Effector memory CD8-positive, alpha-beta T cell (primary cell): ENCODE measurements at regions not wholly inside any gene's neighbourhood (a gene's known extent, or its start where the extent isn't known, plus 50 kb on each side); places are given as distances from the start of the nearest gene placed in this dataset.

Experiments used
- ATAC-seq: fragments of 150-1000 bp; cut with Tn5 transposase; replicated peaks from 2 replicates; pipeline ENCODE4 v1.10.0; 2021; ENCODE audit warnings: mild to moderate bottlenecking, moderate library complexity
- DNase-seq, 3 experiments: peaks; one replicate each; pipeline ENCODE4 v3.0.0; 2021
- H3K27ac Mint-ChIP-seq, 2 donors: one replicate each; pipeline ENCODE4 v1.8.0; 2022; ENCODE audit warnings: mild to moderate bottlenecking in 2 of 2, mixed read lengths in 2 of 2, moderate library complexity in 2 of 2
- H3K27me3 Mint-ChIP-seq, 2 donors: one replicate each; pipeline ENCODE4 v1.8.0; 2022; ENCODE audit warnings: mixed read lengths in 2 of 2
- H3K36me3 Mint-ChIP-seq: one replicate; pipeline ENCODE4 v1.8.0; 2022; ENCODE audit warnings: mild to moderate bottlenecking, moderate library complexity, mixed read lengths; ENCODE audit not compliant: insufficient read depth
- H3K4me1 Mint-ChIP-seq, 2 donors: one replicate each; pipeline ENCODE4 v1.8.0; 2022; ENCODE audit warnings: low read depth in 2 of 2, mixed read lengths in 2 of 2
- H3K4me3 Mint-ChIP-seq, 2 donors: one replicate each; pipeline ENCODE4 v1.8.0; 2022; ENCODE audit warnings: mild to moderate bottlenecking in 2 of 2, mixed read lengths in 2 of 2, moderate library complexity in 2 of 2
- H3K9me3 Mint-ChIP-seq, 2 donors: one replicate each; pipeline ENCODE4 v1.8.0; 2022; ENCODE audit warnings: mixed read lengths in 2 of 2

DNA sequence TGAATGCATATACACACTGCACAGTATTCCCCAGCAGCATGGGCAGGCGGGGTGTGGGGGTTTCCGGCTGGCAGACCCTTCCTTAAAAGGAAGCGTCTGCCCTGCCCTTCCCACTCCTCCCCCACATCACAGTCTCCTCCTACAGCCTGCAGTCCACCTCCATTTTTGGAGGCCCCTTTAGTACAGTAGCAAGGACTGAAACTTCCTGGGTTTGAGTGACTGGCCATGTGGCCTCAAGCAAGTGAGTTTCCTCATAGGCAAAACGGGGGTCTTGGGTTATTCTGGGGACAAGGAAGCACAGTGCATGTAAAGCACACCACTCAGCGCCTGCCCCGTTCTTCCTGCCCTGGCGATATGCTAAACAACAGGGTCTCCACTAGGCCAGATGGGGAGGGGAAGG lies 62.1 kb upstream of the COL13A1 start:
- ATAC-seq, result no peak
- no peak overlapping the region for H3K4me3 Mint-ChIP-seq

DNA sequence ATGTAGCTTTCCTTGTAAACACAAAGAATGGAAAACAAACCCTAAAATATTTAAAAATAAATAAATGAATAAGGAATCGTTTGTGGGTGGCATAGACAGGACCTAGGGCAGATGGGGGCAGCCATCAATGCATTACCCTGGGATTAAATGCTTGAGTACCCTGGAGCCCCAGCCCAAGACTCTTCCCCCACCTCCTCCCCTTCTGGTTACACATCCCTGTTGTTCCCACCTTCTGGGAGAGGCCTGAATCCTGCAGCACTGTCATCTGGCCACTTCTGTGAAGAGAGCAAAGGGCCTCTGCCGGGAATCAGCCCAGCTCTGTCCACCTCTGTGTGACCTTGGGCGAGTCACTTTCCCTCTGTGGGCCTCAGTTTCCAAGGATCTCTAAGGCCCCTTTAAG lies 61.6 kb upstream of the COL13A1 start:
- H3K4me3 Mint-ChIP-seq, result no peak overlapping the region
- H3K36me3 Mint-ChIP-seq, result no peaks in the 10 kb centered on the region
- ATAC-seq, result no peak
- no peaks in the 10 kb centered on the region for H3K4me1 Mint-ChIP-seq
- H3K9me3 Mint-ChIP-seq, result no peaks in the 10 kb centered on the region
- H3K27ac Mint-ChIP-seq, result no peak overlapping the region
- no peak for DNase-seq
- peaks cover 38 to 52% of the 10 kb centered on the region in 2 donors for H3K27me3 Mint-ChIP-seq

More for the DNA sequence above, 62.1 kb upstream of the COL13A1 start:
- Mint-ChIP-seq H3K27me3 (peaks cover 33 to 51% of the 10 kb centered on the region in 2 donors), H3K4me1 (peaks cover 3 to 4% of the 10 kb centered on the region in 2 donors), H3K9me3 (no peaks in the 10 kb centered on the region), H3K36me3 (no peaks in the 10 kb centered on the region), H3K27ac (no peak overlapping the region)
- no peak for DNase-seq

DNA sequence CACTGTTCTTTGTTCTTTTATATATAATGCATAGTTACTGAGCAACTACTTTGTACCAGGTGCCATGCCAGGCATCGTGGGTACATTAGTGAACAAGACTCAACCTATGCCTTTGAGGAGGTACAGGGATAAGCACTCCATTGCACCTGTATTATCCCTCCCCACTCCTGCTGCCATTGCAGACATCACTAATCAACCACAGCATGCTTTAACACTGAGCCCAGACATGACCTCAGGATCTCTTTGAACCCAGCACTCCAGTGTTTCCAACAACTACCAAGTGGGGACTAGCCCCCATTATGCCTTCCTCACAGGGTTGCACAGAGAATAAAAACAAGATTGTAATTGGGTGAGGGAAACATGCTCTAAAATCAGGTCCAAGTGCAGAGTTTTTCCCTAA lies 60.5 kb upstream of the COL13A1 start:
- no peaks in the 10 kb centered on the region for H3K9me3 Mint-ChIP-seq
- no peak for ATAC-seq
- no peak overlapping the region for H3K27ac Mint-ChIP-seq
- H3K4me1 Mint-ChIP-seq, result no peaks in the 10 kb centered on the region
- peaks cover 46 to 63% of the 10 kb centered on the region in 2 donors for H3K27me3 Mint-ChIP-seq
- H3K36me3 Mint-ChIP-seq, result no peaks in the 10 kb centered on the region
- H3K4me3 Mint-ChIP-seq, result no peak overlapping the region
- DNase-seq, result no peak

DNA sequence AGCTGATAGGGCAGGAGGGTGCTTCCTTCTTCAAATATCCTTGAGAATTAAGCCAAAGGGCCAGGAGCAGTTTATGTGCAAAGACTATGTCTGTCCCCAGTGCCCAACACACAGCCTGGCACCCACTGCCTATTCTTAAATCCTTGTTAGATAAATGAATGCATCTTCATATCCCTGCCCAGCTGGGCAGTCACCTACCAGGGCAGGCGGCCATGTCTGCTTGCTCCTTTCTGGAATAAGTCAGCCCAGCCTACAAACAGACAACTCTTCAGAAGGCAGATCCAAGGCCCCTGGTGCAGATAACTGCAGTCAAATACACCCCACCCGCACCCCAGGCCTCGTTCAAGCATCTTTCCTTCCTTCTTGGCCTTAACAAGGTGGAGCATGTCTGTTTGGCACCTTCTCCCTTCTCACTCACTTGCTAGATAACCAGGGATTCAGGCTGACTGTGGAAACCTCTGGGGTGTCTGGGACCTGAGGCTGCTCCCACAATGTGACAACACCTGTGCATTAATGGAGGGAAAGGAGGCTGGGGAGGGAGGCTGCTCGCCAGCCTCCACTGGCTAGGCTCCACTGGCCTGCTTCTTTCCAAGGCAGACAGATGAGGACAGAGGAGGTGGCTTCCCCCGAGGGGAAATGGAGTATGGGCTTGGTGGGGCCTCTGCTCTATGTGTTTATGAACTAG lies 59.9 kb upstream of the COL13A1 start:
- no peaks in the 10 kb centered on the region for H3K36me3 Mint-ChIP-seq
- H3K27me3 Mint-ChIP-seq, result peaks cover 50 to 69% of the 10 kb centered on the region in 2 donors
- H3K4me1 Mint-ChIP-seq, result no peaks in the 10 kb centered on the region
- H3K27ac Mint-ChIP-seq, result no peak overlapping the region
- H3K9me3 Mint-ChIP-seq, result no peaks in the 10 kb centered on the region
- H3K4me3 Mint-ChIP-seq, result no peak overlapping the region
- ATAC-seq (no peak), DNase-seq (no peak)

DNA sequence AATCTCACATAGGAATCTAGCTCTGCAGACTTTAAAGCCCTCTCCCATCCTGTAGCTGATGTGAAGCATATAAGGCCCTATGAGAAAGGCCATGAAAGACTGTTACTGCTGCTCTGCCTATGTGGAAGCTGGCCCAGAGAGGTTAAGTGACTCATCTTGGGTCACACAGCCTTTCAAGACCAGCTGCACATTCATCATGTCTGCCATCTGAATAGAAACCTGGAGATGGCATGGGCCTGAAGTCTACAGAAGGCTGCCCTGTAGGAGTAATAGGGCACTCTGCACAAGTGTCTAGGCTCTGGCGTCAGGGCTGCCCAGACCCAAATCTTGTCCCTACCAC lies 59.4 kb upstream of the COL13A1 start:
- Mint-ChIP-seq H3K27me3 (peaks cover 53 to 68% of the 10 kb centered on the region in 2 donors), H3K4me3 (no peak overlapping the region), H3K36me3 (no peaks in the 10 kb centered on the region), H3K4me1 (no peaks in the 10 kb centered on the region), H3K9me3 (no peaks in the 10 kb centered on the region), H3K27ac (no peak overlapping the region)
- DNase-seq, result no peak
- no peak for ATAC-seq

DNA sequence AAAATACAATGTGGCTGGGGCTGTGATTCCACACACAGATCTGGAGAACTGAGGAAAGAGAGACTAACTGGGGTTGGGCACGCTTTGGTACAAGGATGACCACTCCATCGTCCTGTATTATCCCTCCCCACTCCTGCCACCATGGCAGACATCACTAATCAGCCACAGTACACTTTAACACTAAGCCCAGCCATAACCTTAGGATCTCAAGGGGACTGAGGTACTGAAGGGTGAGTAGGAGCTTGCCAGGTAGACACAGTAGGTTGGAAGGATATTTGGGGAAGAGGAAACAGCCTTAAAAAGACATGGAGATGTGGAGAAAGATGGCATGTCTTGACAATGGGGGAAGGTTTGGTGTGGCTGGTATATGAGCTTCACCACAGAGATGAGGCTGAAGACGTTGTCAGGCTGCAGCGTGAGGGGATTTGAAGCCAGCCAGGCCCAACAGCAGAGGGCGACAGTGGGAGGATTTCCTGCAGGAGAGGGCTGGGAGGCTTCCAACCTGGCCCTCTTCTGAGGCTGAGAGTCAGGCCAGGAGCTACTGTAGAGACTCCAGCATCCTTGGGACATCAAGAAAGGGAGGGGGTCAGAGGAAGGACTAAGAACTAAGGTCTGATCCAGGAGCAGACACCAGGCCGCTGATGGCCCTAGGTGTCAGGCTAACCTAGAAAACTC lies 58.6 kb upstream of the COL13A1 start:
- no peak for ATAC-seq
- Mint-ChIP-seq H3K9me3 (no peaks in the 10 kb centered on the region), H3K4me3 (no peak overlapping the region), H3K36me3 (no peaks in the 10 kb centered on the region), H3K4me1 (no peaks in the 10 kb centered on the region), H3K27me3 (peaks cover 53 to 64% of the 10 kb centered on the region in 2 donors), H3K27ac (no peak overlapping the region)
- DNase-seq, result no peak

DNA sequence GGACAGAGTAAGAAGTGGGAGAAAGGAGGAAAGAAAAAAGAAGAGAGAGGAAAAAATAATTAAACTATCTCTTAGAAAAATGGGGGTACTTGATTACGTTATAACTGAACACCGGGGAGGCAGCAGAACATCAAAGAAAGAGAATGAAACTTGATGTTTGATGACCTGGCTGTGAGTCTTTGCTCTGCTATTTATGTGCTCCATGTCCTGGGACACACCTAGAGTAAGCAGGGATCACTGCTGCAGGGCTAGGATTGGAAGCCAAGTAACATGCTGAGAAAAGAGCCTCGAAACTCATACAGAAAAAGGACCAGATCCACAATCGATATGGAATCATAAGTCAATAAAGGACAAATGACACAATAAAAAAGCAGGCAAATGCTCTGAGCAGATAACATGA lies 56.7 kb upstream of the COL13A1 start:
- no peak for ATAC-seq
- Mint-ChIP-seq H3K27me3 (peaks cover 66 to 81% of the 10 kb centered on the region in 2 donors), H3K4me3 (no peak overlapping the region), H3K9me3 (no peaks in the 10 kb centered on the region), H3K4me1 (no peaks in the 10 kb centered on the region), H3K27ac (no peak overlapping the region), H3K36me3 (no peaks in the 10 kb centered on the region)
- DNase-seq, result no peak

DNA sequence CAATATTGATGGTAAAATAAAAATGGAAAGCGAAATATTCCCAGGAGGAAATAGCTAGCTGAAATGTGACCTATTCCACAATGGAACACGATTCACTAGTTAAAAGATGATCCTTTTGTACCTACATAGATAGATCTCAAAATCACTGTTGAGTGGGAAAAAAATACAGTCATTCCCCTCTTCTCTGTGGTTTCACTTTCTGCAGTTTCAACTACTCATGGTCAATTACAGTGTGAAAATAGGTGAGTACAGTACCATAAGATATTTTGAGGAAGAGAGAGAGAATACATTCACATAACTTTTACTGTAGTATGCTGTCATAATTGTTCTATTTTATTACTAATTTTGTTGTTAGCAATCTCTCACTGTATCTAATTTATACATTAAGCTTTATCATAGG lies 56.0 kb upstream of the COL13A1 start:
- Mint-ChIP-seq H3K4me3 (no peak overlapping the region), H3K36me3 (no peaks in the 10 kb centered on the region), H3K4me1 (no peaks in the 10 kb centered on the region), H3K27ac (no peak overlapping the region), H3K9me3 (no peaks in the 10 kb centered on the region), H3K27me3 (peaks cover 69 to 83% of the 10 kb centered on the region in 2 donors)
- DNase-seq (no peak), ATAC-seq (no peak)

DNA sequence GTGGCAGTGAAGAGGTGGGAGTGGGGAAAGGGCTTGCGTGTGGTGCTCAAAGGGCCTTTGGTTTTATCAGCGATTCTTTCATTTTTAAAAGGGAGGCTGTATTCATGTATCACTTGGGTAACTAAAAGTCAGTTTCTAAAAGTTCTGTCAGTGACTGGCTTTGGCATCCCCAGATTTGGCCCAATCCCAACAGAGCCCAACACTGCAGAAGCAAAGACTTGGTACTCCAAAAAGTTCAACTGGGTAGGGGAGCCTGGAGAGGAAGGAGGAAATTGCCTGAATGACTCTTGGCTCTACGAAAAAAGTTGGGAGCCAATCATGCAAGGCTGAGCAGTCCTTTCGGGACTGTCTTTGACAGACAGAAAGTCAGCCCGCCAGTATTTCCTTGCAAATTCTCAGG lies 54.5 kb upstream of the COL13A1 start:
- ATAC-seq, result no peak
- no peaks in the 10 kb centered on the region for H3K9me3 Mint-ChIP-seq
- no peak overlapping the region for H3K4me3 Mint-ChIP-seq
- no peaks in the 10 kb centered on the region for H3K4me1 Mint-ChIP-seq
- no peaks in the 10 kb centered on the region for H3K36me3 Mint-ChIP-seq
- H3K27me3 Mint-ChIP-seq, result peaks cover 73 to 83% of the 10 kb centered on the region in 2 donors
- H3K27ac Mint-ChIP-seq, result no peak overlapping the region
- no peak for DNase-seq

DNA sequence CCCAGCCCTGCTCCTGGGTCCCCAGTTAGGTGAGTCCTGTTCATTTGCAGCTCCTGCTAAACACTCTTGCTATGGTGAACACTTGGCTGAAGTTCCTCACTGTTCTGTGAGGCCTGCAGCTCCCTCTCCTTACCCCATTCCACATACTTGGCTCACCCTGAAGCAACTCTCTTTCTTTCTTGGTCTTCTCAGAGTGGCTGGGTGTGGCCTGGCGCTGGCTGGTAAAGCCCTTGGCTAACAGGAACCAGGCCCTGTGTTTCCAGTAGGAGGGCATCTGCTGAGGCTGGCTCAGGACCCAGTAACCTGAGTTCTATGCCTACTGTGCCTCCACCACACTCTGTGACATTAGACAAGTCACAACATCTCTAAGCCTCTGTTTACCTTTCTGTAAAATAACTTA lies 53.1 kb upstream of the COL13A1 start:
- Mint-ChIP-seq H3K27me3 (peaks cover 73 to 75% of the 10 kb centered on the region in 2 donors), H3K36me3 (no peaks in the 10 kb centered on the region), H3K4me1 (no peaks in the 10 kb centered on the region), H3K4me3 (no peak overlapping the region), H3K27ac (no peak overlapping the region), H3K9me3 (no peaks in the 10 kb centered on the region)
- ATAC-seq (no peak), DNase-seq (no peak)

DNA sequence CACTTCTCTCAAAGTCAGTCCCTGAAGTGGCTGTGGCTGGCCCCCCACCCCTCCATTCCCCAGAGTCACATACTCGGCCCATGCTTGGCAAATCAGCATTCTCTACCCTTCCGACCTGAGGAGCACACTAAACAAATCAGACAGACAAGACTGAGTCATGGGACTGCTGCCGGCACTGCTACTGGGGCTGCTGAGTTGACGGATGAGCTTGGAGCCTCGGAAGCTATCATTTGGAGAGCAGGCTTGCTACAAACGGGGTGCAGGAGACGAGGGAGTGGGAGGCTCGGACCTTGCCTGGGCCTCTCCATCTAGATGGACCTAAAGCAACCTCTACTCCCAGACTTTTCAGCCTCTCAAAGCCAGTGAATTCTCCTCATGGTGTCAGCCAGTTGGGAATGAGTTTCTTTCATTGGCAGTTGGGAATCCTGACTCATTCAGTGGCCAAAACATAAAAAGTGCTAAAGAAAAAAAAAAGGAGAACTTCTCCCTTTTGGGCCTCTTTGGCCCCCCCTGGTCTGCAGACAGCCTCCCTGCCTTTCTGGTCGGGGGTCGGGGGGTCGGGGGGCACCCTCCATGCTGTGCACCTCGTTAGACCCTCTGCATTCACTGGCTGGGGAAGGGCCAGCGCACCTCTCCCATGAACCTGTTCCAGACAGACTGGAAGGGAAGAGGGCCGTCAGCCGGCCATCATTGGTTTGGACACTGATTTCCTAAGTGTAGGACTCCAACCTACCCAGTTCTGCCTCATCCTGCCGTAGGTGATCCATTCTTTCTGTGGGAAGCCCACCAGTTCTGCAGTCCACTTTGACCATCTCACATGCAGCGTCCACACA lies 52.3 kb upstream of the COL13A1 start:
- H3K36me3 Mint-ChIP-seq, result no peaks in the 10 kb centered on the region
- no peak for DNase-seq
- ATAC-seq, result no peak
- peaks cover 68 to 69% of the 10 kb centered on the region in 2 donors for H3K27me3 Mint-ChIP-seq
- H3K4me3 Mint-ChIP-seq, result no peak overlapping the region
- H3K9me3 Mint-ChIP-seq, result no peaks in the 10 kb centered on the region
- H3K27ac Mint-ChIP-seq, result no peak overlapping the region
- no peaks in the 10 kb centered on the region for H3K4me1 Mint-ChIP-seq

DNA sequence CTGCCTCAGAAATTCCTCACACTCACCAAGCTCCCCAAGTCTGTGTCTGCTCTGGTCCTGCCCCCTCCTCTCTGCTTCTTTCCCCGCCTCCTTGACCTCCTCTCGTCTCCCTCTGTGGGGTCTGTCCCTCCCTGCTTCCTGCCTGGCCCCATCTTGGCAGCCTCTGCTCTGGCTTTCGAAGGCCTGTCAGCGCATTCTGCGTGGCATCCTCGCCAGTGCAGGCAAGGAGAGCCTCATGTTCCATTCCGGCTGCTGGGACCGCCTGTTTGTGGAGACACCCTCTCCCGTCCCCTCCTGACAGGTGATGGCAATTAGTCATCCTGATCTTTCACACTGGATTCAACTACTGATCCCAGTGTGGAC lies 51.7 kb upstream of the COL13A1 start:
- H3K4me3 Mint-ChIP-seq, result no peak overlapping the region
- peaks cover 63 to 68% of the 10 kb centered on the region in 2 donors for H3K27me3 Mint-ChIP-seq
- no peak for DNase-seq
- no peaks in the 10 kb centered on the region for H3K4me1 Mint-ChIP-seq
- no peaks in the 10 kb centered on the region for H3K36me3 Mint-ChIP-seq
- no peak overlapping the region for H3K27ac Mint-ChIP-seq
- H3K9me3 Mint-ChIP-seq, result no peaks in the 10 kb centered on the region
- no peak for ATAC-seq

DNA sequence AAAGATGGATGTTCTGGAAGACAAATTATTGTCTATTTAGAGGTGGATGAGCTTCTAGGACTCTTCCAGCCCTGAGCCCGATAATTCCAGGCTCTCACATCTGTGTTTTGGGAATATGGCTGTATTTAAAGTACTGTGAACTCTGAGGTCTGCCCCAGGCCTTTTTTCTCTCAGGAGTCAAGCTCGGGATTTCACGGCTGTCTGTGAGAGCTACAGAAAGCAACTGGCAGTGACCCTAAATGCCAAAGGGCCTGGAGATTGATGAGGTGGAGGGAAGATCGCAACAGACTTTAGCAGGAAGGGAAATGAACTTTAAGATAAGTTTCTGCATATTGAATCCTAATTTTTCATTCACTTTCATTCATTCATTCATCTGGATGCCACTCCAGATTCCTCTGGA lies 51.0 kb upstream of the COL13A1 start:
- Mint-ChIP-seq H3K4me1 (no peaks in the 10 kb centered on the region), H3K4me3 (no peak overlapping the region), H3K27ac (no peak overlapping the region), H3K36me3 (no peaks in the 10 kb centered on the region), H3K27me3 (peaks cover 58 to 61% of the 10 kb centered on the region in 2 donors), H3K9me3 (no peaks in the 10 kb centered on the region)
- no peak for ATAC-seq
- DNase-seq, result no peak

DNA sequence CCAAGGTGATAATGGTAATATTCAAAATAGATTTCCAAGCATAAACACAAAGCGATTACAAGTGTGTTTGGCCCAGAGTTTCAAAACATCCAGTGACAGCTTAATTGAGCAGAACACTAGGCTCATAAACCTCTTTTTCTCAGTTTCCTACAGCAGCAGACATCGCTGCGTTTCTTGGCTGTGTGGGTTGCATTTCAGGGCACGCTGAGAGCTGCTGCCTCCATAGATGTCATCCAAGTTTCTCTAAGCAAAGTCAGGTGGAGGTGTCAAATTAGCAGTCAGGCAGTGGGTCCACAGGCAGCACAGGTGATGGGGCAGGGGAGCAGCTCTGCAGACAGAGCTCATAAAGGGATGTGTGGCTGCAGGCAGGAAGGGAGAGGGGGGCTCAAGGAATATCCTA lies 50.5 kb upstream of the COL13A1 start:
- Mint-ChIP-seq H3K27ac (no peak overlapping the region), H3K27me3 (peaks cover 55 to 56% of the 10 kb centered on the region in 2 donors), H3K4me3 (no peak overlapping the region), H3K36me3 (no peaks in the 10 kb centered on the region), H3K9me3 (no peaks in the 10 kb centered on the region), H3K4me1 (no peaks in the 10 kb centered on the region)
- DNase-seq, result no peak
- no peak for ATAC-seq
